HG03108 (cell line): ENCODE measurements at regions not wholly inside any gene's neighbourhood (a gene's known extent, or its start where the extent isn't known, plus 50 kb on each side); places are given as distances from the start of the nearest gene placed in this dataset.

ENCODE experiments used
- ATAC-seq: cut with Tn5 transposase; IDR thresholded peaks from one replicate; pipeline ENCODE4 v1.9.1; 2021; ENCODE audit warnings: moderate library complexity; ENCODE audit not compliant: unreplicated experiment

- ATAC-seq, result no peak
Observed at GRCh38 chr5:4180703-4181102, 585.1 kb downstream of the IRX1 start.

DNA sequence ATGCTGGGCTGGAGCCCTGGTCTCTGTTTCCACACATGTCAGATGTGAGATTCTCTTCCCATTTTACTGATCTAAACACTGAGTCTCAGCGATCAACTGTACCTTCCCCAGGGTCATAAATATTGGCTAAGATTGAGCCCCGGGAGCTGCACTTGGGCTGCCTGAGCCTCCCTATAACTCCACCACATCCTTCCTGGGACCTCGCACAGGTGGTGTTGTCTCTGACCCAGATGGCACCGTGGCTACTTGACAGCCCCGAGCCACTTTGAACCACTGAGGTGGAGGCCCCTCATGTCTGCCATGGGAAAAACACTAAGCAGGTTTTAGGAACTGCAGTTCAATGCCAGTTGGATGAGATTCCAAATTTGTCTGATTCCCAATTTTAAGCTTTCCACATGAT lies 586.5 kb downstream of the IRX1 start:
- ATAC-seq, result no peak

DNA sequence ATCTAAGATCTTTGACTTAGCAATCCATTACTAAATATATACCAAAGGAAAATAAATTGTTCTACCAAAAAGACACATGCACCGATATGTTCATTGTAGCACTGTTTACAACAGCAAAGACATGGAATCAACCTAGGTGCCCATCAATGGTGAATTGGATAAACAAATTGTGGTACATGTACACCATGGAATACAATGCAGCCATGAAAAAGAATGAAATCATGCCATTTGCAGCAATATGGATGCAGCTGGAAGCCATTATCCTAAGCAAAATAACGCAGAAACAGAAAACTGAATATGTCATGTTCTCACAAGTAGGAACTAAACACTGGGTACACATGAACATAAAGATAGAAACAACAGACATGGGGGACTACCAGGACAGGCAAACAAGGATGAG lies 589.5 kb downstream of the IRX1 start:
- ATAC-seq, result no peak

DNA sequence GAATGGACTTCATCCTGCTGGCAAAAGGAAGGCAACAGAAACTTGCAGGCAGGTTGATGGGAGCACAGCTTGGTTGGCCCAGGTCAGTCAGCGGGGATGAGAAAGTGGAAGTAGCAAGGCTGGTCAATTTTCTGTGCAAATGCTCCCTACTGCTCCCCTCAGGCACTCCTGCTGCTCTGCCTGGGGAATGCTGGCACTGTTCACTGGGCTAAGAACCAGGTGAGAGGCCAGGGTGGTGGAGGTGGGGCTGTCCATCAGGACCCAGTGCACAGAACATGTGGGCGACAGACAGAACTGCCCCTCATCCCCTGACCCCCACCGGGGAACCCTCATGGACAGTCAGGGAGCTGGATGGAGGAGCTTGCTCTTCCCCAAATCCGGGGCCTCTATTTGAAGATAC lies 593.1 kb downstream of the IRX1 start:
- ATAC-seq, result no peak

GRCh38 chr5:4189317-4189716 lies 593.7 kb downstream of the IRX1 start:
- no peak for ATAC-seq

DNA sequence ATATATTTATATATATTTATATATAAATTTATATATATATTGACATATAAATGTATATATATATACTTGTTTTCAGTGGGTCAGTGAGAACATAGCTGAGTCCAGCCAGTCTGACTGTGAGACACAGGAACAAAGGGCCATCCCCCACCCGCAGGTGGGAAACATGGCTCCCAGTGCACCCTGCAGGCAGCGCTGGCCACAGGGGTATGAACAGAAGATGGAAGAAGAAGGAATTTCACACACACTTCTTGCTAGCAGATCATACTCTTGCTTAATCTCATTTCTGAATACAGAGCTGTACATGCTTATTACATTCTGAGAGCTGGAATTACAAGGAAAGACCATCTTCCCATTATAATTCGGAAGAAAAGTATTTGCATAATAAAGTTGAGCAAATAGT lies 595.4 kb downstream of the IRX1 start:
- no peak for ATAC-seq

DNA sequence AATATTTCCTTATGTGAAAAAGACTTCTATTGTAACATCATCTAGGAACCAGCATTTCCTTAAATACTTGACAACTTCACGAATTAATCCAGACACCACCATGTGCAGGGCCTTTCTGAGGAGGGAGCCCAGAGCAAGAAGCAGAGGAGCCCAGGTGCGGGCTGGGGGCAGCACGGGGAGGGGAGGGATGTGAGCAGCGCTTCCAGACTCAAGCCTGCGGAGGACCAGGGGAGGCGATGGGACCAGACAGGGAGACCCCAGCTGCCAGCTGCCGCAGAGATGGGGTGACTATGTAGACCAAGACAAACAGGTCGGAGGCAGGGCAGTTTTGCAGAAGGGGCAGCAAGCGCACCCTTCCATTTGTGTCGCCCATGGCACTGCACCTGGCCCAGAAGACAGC lies 596.1 kb downstream of the IRX1 start:
- ATAC-seq, result no peak

- ATAC-seq, result no peak
Observed at GRCh38 chr5:4192111-4192510, 596.5 kb downstream of the IRX1 start.

GRCh38 chr5:4196744-4197143 lies 601.1 kb downstream of the IRX1 start:
- ATAC-seq, result no peak

DNA sequence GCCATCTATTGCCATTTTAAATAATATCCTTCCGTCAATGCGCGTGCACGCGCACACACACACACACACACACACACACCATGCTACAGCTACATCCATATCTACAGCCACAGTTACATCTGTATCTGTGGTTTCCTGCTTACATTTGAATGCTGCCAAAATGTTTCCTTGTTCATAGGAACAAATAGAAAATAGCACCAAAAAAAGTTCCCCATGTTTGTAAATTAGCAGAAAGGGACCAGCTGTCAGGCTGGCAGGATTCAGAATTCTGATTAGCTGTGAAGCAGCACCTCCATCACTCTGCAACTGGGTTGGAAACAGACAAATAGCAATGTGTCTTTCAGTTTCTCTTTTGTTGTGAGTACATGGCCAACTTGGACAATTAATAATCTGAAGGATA lies 601.5 kb downstream of the IRX1 start:
- no peak for ATAC-seq

DNA sequence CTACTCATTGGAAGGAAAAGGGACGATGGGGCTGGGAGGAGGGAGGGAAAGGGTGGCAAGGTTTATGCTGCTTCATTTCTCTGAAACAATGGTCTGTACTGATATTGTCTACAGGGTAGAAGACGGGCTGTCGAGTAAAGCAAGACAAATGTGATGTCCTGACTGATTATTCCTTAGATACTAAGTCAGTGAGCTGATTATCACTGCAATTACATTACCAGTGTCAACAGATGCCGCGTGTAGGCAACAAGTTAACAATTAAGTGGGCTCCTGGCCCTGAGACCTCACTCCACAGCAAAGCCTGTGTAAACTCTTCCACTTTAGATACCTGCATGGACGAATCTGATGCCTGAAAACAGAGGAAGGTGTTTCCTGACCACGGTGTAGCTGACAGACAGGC lies 602.8 kb downstream of the IRX1 start:
- ATAC-seq, result no peak

DNA sequence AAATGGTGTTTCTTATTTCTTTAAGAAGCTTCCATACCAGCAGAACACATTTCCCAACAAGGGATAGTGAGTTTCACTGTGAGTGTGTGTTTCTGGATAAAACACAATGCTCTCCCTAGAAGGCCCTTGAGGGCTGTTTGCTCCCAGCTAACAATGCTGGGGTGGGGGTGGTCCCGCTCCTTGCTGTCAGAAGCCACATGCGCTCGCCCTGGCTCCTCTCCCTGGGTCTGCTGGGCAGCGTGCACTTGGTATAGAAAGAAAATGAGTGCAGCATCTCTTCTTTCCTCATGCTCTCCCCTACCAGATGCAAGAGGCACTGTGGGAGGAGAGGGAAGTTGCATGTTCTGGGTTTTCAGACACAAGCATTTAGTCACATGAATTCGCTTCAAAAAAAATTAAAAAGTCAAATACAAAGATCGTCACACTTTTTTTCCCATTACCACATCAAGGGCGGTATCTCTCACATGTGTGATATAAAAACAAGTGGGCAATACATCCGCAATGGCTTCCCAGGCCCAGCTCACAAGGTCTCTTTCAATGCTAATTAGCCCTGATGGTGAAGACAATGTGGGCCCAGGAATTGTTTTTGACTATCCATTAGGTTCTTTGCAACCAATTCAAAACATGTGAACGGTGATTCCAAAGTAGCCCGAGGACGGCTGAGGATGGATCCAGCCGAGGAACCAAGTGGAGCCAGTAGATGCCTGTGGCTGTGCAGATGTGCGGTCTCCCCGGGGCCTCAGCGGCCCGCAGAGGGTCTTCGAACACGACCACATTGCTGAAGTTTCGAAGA lies 603.6 kb downstream of the IRX1 start:
- ATAC-seq, result no peak

- no peak for ATAC-seq
Observed at GRCh38 chr5:4203146-4203545, 607.5 kb downstream of the IRX1 start.

DNA sequence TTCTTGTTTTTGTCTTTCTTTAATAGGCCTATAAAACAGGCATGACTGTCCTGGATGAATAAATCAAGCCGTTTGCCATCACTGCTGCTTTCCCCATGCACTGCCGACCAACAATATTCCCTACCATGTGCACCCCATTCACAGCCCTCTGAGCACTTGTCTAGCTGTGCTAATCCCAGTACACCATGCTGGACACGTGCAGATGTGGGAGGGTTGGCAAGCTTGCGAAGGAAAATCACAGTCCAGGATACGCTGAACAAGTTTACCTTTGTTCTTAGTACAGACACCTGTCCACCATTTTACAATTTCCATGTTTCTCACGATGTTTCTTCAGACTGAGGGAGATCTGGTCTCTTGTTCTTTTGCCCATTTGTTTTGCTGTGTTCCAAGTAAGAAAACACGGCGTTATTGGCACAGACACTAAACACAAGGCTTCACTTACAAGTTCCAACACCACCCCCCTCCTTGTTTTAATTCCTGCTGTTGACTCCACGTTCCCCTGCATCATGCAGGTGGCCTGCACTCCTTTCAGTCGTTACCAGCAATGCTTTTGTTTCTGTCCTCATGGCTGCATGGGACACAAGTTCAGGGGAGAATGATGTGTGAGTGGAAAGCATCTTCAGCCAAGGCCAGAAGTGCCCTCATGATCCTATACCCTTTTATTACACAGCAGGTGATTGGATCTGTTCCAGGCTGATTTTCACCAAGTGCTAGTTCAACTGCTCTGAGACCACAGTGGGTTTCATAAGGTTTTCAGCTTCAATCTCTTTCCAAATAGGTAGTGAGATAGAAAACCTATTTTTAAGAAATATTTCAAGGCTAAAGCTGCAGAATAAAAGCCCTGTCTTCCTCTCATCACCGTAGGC lies 608.9 kb downstream of the IRX1 start:
- no peak for ATAC-seq

- no peak for ATAC-seq
Observed at GRCh38 chr5:4205398-4205797, 609.8 kb downstream of the IRX1 start.

DNA sequence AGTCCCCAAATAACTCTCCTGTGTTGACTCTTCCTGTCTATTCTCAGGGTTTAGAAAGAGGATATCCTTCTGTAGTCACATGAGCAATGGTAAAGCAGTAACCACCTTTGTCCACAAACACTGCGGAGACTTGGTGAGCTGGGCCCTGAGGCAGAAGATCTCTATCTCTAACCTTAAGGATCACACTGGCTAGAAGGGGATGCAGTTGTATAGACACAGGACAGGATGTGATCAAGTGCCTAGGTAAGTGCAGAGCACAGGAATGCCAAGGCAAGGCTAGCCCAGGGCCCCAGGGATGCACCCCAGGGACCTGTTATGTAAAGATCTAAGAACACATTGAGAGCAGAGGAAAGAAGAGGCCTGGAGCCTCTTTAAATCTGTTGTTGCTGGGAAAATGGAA lies 610.5 kb downstream of the IRX1 start:
- no peak for ATAC-seq

DNA sequence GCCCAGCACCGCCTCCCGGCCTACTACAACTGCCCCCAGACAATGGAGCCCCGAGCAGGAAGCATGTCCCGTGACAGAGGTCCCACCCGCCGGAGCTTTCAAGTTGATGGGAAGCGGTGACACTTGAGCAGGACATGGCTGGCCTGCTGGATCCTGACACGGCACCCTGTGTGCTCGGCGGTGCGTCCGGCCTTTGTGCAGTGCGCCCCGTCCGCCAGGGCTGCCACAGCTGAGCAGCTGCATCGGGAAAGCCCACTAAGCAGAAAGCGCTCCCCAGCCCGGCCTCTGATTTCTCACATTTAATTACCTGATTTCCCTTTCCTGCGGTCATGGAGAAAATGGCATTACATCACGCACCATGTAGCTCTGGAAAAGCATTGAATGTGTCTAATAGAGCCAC lies 611.9 kb downstream of the IRX1 start:
- ATAC-seq, result no peak

DNA sequence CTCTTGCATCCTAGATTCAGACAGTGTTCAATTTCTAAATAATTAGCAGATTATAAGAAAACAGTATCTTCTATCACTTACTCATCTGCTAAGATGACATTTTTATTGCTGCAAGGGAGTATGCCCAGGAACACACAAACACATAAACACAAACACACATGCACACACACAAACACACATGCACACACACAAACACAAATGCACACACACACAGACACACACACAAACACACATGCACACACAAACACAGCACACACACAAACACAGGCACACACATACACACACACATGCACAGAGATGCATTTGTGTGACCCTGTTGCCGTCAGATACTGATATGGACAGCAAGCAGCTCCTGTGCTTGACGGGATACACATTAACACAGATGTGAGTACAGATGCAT lies 612.9 kb downstream of the IRX1 start:
- ATAC-seq, result no peak

GRCh38 chr5:4208996-4209395 lies 613.4 kb downstream of the IRX1 start:
- no peak for ATAC-seq

GRCh38 chr5:4212071-4212739 lies 616.6 kb downstream of the IRX1 start:
- no peak for ATAC-seq

- ATAC-seq, result no peak
Observed at GRCh38 chr5:4212981-4213819, 617.6 kb downstream of the IRX1 start.
